Right lobe of liver (tissue), 4 donors: ENCODE measurements at regions not wholly inside any gene's neighbourhood (a gene's known extent, or its start where the extent isn't known, plus 50 kb on each side); places are given as distances from the start of the nearest gene placed in this dataset.

ENCODE experiments used
- POLR2A ChIP-seq: fragments of 450-650 bp; IDR thresholded peaks from one replicate; pipeline ENCODE4 v1.6.1; 2017; ENCODE audit warnings: antibody characterized with exemption, mild to moderate bottlenecking
- TF ChIP-seq, protein P1 (sequence below), 4 donors: fragments of 200-600 bp in 3 of 4; fragments of 450-650 bp in 1 of 4; IDR thresholded peaks; one replicate each; pipeline versions ENCODE4 v1.5.1 to v1.8.0; 2016 to 2022; ENCODE audit warnings: antibody characterized with exemption in 4 of 4, mild to moderate bottlenecking in 2 of 4
- donor health status: DM: no; HTN: no; CAD: no.
- donor health status: DM: no; HTN: no; CAD: no.
- donor health status: DM: no; HTN: yes; CAD: no.

DNA sequence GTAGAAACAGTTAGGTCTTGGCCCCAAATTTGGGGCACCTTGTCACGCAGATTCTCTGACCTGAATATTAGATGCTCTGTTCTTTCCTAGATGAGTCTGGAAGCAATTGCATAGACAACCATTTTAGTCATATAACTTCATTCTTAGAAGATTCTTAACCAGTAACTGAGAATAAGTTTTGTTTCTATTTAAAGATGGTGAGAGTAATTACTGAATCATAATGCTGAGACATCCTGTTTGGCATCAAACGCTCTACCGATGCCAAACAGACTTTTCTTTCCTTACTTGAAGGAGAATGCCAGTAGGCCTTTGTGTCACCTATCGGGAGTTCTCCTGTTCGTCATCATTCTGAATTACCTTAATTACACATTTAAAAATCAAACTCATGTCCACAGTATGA lies 131.6 kb upstream of the ID4 start:
- TF ChIP-seq, protein P1, sequence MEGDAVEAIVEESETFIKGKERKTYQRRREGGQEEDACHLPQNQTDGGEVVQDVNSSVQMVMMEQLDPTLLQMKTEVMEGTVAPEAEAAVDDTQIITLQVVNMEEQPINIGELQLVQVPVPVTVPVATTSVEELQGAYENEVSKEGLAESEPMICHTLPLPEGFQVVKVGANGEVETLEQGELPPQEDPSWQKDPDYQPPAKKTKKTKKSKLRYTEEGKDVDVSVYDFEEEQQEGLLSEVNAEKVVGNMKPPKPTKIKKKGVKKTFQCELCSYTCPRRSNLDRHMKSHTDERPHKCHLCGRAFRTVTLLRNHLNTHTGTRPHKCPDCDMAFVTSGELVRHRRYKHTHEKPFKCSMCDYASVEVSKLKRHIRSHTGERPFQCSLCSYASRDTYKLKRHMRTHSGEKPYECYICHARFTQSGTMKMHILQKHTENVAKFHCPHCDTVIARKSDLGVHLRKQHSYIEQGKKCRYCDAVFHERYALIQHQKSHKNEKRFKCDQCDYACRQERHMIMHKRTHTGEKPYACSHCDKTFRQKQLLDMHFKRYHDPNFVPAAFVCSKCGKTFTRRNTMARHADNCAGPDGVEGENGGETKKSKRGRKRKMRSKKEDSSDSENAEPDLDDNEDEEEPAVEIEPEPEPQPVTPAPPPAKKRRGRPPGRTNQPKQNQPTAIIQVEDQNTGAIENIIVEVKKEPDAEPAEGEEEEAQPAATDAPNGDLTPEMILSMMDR (IDR thresholded peaks at IDR 0.05), result no peak
- no peak for TF ChIP-seq POLR2A
